ENCODE measurements at regions not wholly inside any gene's neighbourhood (a gene's known extent, or its start where the extent isn't known, plus 50 kb on each side); places are given as distances from the start of the nearest gene placed in this dataset.
"Not testable (repeated sequence)": the region's sequence is repeated elsewhere in the genome, so short reads cannot be mapped to it uniquely, and the experiment has no call there.

DNA sequence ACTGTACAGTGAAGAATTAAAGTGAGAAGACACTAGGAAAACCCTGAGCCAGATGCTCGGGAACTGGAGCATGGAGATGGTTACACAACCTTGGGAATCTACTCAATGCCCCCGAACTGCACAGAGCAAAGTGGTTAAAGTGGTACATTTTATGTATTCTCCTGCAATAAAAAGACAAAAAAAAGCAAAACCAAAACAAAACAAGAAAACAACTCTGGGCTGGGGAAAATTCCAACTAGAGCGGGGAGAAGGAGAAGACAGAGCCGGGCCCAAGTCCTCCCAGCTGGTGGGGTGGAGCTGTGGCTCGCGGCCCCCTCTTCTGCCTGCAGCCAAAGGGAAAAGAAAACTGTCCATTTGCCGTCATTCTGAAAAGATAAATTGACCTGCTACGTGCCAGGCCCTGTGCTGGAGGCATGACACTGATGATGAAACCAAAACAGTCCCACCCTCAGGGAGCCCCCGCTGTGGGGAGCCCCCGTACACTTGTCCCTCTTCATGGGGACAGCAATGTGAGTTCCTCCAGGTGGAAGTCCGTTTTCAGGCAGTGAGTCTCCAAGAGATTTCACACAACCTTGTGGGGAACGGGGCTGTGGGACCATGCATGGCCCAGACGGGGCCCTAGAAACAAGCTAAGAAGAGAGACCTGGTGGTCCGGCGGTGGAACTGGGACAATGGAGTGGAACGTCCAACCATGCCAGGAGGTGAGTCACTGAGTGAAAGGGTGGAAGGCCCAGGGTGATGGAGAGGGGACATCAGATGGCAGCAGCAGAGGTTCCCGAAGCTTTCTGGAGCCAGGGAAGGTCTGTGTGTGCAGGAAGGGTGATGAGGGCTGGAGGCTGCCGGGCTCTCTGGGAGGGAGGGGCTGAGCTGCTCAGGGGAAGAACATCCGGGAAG is 114.8 kb upstream of the COL5A1 start:
- no peaks in the 10 kb centered on the region for H3K4me1 Mint-ChIP-seq (ENCODE audit: unreplicated experiment)
- no peak overlapping the region for H3K4me3 Mint-ChIP-seq
- peaks cover 14% of the 10 kb centered on the region for H3K9me3 Mint-ChIP-seq
- peaks cover 9% of the 10 kb centered on the region for H3K27me3 Mint-ChIP-seq
- no peaks in the 10 kb centered on the region for H3K36me3 Mint-ChIP-seq
- H3K27ac Mint-ChIP-seq = no peak overlapping the region
- DNase-seq (ENCODE audit: extremely low spot score, unreplicated experiment) = no peak
- TF ChIP-seq, protein P1, sequence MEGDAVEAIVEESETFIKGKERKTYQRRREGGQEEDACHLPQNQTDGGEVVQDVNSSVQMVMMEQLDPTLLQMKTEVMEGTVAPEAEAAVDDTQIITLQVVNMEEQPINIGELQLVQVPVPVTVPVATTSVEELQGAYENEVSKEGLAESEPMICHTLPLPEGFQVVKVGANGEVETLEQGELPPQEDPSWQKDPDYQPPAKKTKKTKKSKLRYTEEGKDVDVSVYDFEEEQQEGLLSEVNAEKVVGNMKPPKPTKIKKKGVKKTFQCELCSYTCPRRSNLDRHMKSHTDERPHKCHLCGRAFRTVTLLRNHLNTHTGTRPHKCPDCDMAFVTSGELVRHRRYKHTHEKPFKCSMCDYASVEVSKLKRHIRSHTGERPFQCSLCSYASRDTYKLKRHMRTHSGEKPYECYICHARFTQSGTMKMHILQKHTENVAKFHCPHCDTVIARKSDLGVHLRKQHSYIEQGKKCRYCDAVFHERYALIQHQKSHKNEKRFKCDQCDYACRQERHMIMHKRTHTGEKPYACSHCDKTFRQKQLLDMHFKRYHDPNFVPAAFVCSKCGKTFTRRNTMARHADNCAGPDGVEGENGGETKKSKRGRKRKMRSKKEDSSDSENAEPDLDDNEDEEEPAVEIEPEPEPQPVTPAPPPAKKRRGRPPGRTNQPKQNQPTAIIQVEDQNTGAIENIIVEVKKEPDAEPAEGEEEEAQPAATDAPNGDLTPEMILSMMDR (conservative IDR thresholded peaks at IDR 0.05) = no peak

GRCh38 chr9:134530724-134531123 is 110.9 kb upstream of the COL5A1 start:
- peaks cover 14% of the 10 kb centered on the region for H3K9me3 Mint-ChIP-seq
- DNase-seq (ENCODE audit: extremely low spot score, unreplicated experiment) = no peak
- H3K4me3 Mint-ChIP-seq = no peak overlapping the region
- no peak overlapping the region for H3K27ac Mint-ChIP-seq
- H3K4me1 Mint-ChIP-seq (ENCODE audit: unreplicated experiment) = no peaks in the 10 kb centered on the region
- H3K27me3 Mint-ChIP-seq = peaks cover 15% of the 10 kb centered on the region
- no peaks in the 10 kb centered on the region for H3K36me3 Mint-ChIP-seq
- TF ChIP-seq, protein P1 (conservative IDR thresholded peaks at IDR 0.05) = no peak

GRCh38 chr9:134531220-134531970 is 110.2 kb upstream of the COL5A1 start:
- no peak overlapping the region for H3K27ac Mint-ChIP-seq
- peaks cover 15% of the 10 kb centered on the region for H3K27me3 Mint-ChIP-seq
- H3K36me3 Mint-ChIP-seq = no peaks in the 10 kb centered on the region
- no peak for DNase-seq (ENCODE audit: extremely low spot score, unreplicated experiment)
- peaks cover 14% of the 10 kb centered on the region for H3K9me3 Mint-ChIP-seq
- H3K4me1 Mint-ChIP-seq (ENCODE audit: unreplicated experiment) = no peaks in the 10 kb centered on the region
- H3K4me3 Mint-ChIP-seq = no peak overlapping the region
- TF ChIP-seq, protein P1 (conservative IDR thresholded peaks at IDR 0.05) = no peak

DNA sequence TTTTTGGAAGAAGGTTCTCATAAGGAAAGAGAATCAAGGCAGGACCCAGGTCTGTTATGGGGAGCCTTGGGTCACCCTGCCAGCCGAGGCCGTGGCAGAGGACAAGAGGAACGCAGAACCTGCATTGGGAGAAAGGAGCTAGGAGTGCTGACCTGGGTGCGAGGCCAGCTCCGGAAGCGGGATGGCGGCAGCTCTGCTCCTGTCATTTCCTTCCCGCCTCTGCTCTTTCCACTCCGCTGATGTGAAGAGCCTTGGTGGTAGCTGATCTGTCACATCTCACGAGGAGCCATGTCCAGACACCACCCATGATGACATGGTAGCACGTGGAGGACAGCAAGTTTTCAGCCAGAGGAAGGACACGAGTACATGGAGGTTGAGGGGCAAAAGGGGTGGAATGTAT is 109.5 kb upstream of the COL5A1 start:
- peaks cover 16% of the 10 kb centered on the region for H3K27me3 Mint-ChIP-seq
- TF ChIP-seq, protein P1 (conservative IDR thresholded peaks at IDR 0.05) = no peak
- no peak overlapping the region for H3K4me3 Mint-ChIP-seq
- peak; percentile 27 for DNase-seq (ENCODE audit: extremely low spot score, unreplicated experiment)
- H3K4me1 Mint-ChIP-seq (ENCODE audit: unreplicated experiment) = no peaks in the 10 kb centered on the region
- no peaks in the 10 kb centered on the region for H3K36me3 Mint-ChIP-seq
- no peak overlapping the region for H3K27ac Mint-ChIP-seq
- peaks cover 11% of the 10 kb centered on the region for H3K9me3 Mint-ChIP-seq

DNA sequence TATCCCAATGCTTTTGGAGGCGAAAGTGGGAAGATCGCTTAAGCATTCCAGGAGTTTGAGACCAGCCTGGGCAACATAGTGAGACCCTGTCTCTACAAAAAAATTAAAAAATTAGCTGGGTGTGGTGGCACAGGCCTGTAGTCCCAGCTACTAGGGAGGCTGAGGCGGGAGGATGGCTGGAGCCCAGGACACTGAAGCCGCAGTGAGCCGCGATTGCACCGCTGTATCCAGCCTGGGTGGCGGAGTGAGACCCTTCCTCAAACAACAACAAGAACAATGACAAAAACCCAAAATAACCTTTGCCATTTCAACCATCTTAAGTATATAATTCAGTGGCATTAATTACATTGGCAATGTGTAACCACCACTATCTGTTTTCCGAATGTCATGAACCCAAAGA is 108.9 kb upstream of the COL5A1 start:
- H3K27ac Mint-ChIP-seq = not testable (repeated sequence)

More for the DNA sequence above, 108.9 kb upstream of the COL5A1 start:
- H3K9me3 Mint-ChIP-seq; DNase-seq (ENCODE audit: extremely low spot score, unreplicated experiment); H3K36me3 Mint-ChIP-seq; H3K4me3 Mint-ChIP-seq; H3K4me1 Mint-ChIP-seq (ENCODE audit: unreplicated experiment): not testable (repeated sequence)
- H3K27me3 Mint-ChIP-seq = peaks cover 15% of the 10 kb centered on the region
